ENCODE measurements at regions not wholly inside any gene's neighbourhood (a gene's known extent, or its start where the extent isn't known, plus 50 kb on each side); places are given as distances from the start of the nearest gene placed in this dataset.

GRCh38 chr3:177992993-177993970 is 543.0 kb upstream of the KCNMB2 start:
- Mint-ChIP-seq H3K4me3 (no peak overlapping the region), H3K4me1 (peaks cover 5% of the 10 kb centered on the region)
- no peak for TF ChIP-seq CTCF (IDR thresholded peaks at IDR 0.05; ENCODE audit: unreplicated experiment in 3 of 3)

GRCh38 chr3:177994976-177995375 is 541.3 kb upstream of the KCNMB2 start:
- no peak overlapping the region for H3K4me3 Mint-ChIP-seq
- H3K9me3 Mint-ChIP-seq: peaks cover 5% of the 10 kb centered on the region
- H3K27ac Mint-ChIP-seq: no peak overlapping the region
- no peaks in the 10 kb centered on the region for H3K36me3 Mint-ChIP-seq (ENCODE audit: low read depth)
- no peaks in the 10 kb centered on the region for H3K27me3 Mint-ChIP-seq (ENCODE audit: low read depth)
- no peak for TF ChIP-seq CTCF (IDR thresholded peaks at IDR 0.05; ENCODE audit: unreplicated experiment in 3 of 3)
- peaks cover 5% of the 10 kb centered on the region for H3K4me1 Mint-ChIP-seq

More at GRCh38 chr3:177992993-177993970, 543.0 kb upstream of the KCNMB2 start:
- no peaks in the 10 kb centered on the region for H3K36me3 Mint-ChIP-seq (ENCODE audit: low read depth)
- no peak overlapping the region for H3K27ac Mint-ChIP-seq
- H3K27me3 Mint-ChIP-seq (ENCODE audit: low read depth): no peaks in the 10 kb centered on the region
- no peaks in the 10 kb centered on the region for H3K9me3 Mint-ChIP-seq

- Mint-ChIP-seq H3K27ac (no peak overlapping the region), H3K4me1 (peaks cover 5% of the 10 kb centered on the region), H3K36me3 (ENCODE audit: low read depth) (no peaks in the 10 kb centered on the region)
Observed at GRCh38 chr3:177995381-177996085, 540.7 kb upstream of the KCNMB2 start.

DNA sequence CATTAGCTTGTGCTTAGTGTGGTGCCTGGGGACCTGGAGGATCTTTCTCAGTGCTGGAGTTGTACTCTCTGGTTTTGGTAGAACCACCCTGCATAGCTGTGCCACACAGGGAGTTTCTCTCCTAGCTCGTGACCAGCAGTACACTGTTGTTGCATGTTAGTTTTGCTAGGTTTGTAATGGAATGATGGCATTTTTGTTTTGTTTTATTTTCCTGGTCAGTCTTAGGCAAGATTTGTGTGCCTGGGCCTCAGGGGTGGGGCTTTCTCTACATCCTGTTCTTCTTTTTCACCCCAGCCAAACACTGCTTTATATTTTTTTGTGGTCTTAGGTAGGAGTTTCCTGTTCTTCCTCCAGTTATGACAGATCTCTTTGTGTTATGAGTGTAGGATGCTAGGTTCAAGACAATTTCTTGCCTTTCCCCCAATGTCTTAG is 534.5 kb upstream of the KCNMB2 start:
- Mint-ChIP-seq H3K4me1 (no peaks in the 10 kb centered on the region), H3K36me3 (ENCODE audit: low read depth) (no peaks in the 10 kb centered on the region), H3K27me3 (ENCODE audit: low read depth) (no peaks in the 10 kb centered on the region), H3K27ac (no peak overlapping the region), H3K9me3 (peaks cover 16% of the 10 kb centered on the region), H3K4me3 (no peak overlapping the region)
- TF ChIP-seq CTCF (IDR thresholded peaks at IDR 0.05; ENCODE audit: unreplicated experiment in 3 of 3): no peak

More at GRCh38 chr3:177995381-177996085, 540.7 kb upstream of the KCNMB2 start:
- no peaks in the 10 kb centered on the region for H3K27me3 Mint-ChIP-seq (ENCODE audit: low read depth)
- no peak for TF ChIP-seq CTCF (IDR thresholded peaks at IDR 0.05; ENCODE audit: unreplicated experiment in 3 of 3)
- no peak overlapping the region for H3K4me3 Mint-ChIP-seq
- peaks cover 5% of the 10 kb centered on the region for H3K9me3 Mint-ChIP-seq

- Mint-ChIP-seq H3K27me3 (ENCODE audit: low read depth) (no peaks in the 10 kb centered on the region), H3K4me1 (no peaks in the 10 kb centered on the region), H3K27ac (no peak overlapping the region), H3K4me3 (no peak overlapping the region), H3K9me3 (peaks cover 16% of the 10 kb centered on the region), H3K36me3 (ENCODE audit: low read depth) (no peaks in the 10 kb centered on the region)
- TF ChIP-seq CTCF (IDR thresholded peaks at IDR 0.05; ENCODE audit: unreplicated experiment in 3 of 3): no peak
Observed at GRCh38 chr3:178002113-178002512, 534.1 kb upstream of the KCNMB2 start.

All from nephron (organoid).